ENCODE measurements at regions not wholly inside any gene's neighbourhood (a gene's known extent, or its start where the extent isn't known, plus 50 kb on each side); places are given as distances from the start of the nearest gene placed in this dataset.

GRCh38 chr22:46031557-46031956 lies 54.6 kb upstream of the WNT7B start:
- no peak for TF ChIP-seq POLR2A (IDR thresholded peaks at IDR 0.05)
- TF ChIP-seq, protein P1, sequence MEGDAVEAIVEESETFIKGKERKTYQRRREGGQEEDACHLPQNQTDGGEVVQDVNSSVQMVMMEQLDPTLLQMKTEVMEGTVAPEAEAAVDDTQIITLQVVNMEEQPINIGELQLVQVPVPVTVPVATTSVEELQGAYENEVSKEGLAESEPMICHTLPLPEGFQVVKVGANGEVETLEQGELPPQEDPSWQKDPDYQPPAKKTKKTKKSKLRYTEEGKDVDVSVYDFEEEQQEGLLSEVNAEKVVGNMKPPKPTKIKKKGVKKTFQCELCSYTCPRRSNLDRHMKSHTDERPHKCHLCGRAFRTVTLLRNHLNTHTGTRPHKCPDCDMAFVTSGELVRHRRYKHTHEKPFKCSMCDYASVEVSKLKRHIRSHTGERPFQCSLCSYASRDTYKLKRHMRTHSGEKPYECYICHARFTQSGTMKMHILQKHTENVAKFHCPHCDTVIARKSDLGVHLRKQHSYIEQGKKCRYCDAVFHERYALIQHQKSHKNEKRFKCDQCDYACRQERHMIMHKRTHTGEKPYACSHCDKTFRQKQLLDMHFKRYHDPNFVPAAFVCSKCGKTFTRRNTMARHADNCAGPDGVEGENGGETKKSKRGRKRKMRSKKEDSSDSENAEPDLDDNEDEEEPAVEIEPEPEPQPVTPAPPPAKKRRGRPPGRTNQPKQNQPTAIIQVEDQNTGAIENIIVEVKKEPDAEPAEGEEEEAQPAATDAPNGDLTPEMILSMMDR (IDR thresholded peaks at IDR 0.05 in 4 of 5, conservative IDR thresholded peaks at IDR 0.05 in 1 of 5), result no peak
